ENCODE measurements at regions not wholly inside any gene's neighbourhood (a gene's known extent, or its start where the extent isn't known, plus 50 kb on each side); places are given as distances from the start of the nearest gene placed in this dataset.

- no peak for TF ChIP-seq CTCF (IDR thresholded peaks at IDR 0.05; ENCODE audit: insufficient read depth, low read length, poor library complexity, severe bottlenecking)
- no peak for TF ChIP-seq EZH2phosphoT487 (conservative IDR thresholded peaks at IDR 0.05; ENCODE audit: low read length)
Measured at GRCh38 chr6:139856562-139856961, 482.1 kb upstream of the CITED2 start.
